Cardiac fibroblast (primary cell): ENCODE measurements at regions not wholly inside any gene's neighbourhood (a gene's known extent, or its start where the extent isn't known, plus 50 kb on each side); places are given as distances from the start of the nearest gene placed in this dataset.

Experiments
- DNase-seq, 2 donors: peaks; one replicate each; pipeline versions ENCODE4 v3.0.0 to v3.0.0-alpha.2; 2010; ENCODE audit warnings: low read depth in 2 of 2
- H3K4me3 ChIP-seq, 2 donors: replicated peaks in 1 of 2; 1 replicate in 1 of 2; 2 replicates in 1 of 2; pipeline ENCODE4 v1.5.1; 2011; ENCODE audit warnings: low read depth in 2 of 2, low read length in 2 of 2, mild to moderate bottlenecking in 2 of 2, moderate library complexity in 1 of 2
- TF ChIP-seq, protein P1 (sequence below): IDR thresholded peaks from one replicate; pipeline ENCODE4 v1.5.1; 2011; ENCODE audit warnings: low read depth, mild to moderate bottlenecking, low read length, inconsistent platforms

DNA sequence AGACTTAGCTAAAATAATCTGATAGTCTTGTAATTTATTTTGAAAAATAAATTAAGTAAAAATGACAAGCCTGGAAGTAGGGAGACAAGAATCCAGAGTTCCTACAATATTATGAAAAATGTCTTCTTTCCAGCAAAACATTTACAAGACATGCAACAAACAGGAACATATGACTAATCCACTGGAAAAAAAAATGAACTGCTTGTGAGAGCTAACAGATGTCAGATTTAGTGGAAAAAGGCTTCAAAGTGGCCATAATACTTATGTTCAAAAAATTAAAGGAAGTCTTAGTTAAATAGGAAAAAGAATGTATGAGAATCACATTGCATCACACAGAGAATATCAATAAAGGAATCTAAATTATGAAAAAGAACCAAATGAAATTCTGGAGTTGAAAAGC is 2082.0 kb upstream of the PCDH20 start:
- H3K4me3 ChIP-seq = no peak overlapping the region
- DNase-seq = peak; percentile 28 to 44
- TF ChIP-seq, protein P1, sequence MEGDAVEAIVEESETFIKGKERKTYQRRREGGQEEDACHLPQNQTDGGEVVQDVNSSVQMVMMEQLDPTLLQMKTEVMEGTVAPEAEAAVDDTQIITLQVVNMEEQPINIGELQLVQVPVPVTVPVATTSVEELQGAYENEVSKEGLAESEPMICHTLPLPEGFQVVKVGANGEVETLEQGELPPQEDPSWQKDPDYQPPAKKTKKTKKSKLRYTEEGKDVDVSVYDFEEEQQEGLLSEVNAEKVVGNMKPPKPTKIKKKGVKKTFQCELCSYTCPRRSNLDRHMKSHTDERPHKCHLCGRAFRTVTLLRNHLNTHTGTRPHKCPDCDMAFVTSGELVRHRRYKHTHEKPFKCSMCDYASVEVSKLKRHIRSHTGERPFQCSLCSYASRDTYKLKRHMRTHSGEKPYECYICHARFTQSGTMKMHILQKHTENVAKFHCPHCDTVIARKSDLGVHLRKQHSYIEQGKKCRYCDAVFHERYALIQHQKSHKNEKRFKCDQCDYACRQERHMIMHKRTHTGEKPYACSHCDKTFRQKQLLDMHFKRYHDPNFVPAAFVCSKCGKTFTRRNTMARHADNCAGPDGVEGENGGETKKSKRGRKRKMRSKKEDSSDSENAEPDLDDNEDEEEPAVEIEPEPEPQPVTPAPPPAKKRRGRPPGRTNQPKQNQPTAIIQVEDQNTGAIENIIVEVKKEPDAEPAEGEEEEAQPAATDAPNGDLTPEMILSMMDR = no peak

DNA sequence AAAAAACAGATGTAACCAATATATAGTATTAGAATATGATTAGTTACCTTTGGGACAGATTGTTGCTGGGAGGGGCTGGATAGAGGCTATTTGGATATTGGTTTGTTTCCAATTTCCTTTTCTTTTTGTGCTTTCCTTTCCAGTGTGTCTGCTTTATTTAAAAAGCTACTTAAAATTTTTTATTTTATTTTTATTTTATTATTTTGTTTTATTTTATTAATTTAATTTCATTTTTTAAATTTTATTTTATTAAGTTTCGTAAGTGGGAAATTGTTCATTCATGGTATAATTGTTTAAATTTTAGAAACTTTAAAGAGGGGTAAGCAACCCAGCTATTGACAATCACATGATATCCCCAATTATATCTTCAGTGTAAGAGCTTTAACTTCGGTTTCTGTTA is 2077.0 kb upstream of the PCDH20 start:
- DNase-seq = no peak
- H3K4me3 ChIP-seq = no peak overlapping the region
- TF ChIP-seq, protein P1 = no peak

DNA sequence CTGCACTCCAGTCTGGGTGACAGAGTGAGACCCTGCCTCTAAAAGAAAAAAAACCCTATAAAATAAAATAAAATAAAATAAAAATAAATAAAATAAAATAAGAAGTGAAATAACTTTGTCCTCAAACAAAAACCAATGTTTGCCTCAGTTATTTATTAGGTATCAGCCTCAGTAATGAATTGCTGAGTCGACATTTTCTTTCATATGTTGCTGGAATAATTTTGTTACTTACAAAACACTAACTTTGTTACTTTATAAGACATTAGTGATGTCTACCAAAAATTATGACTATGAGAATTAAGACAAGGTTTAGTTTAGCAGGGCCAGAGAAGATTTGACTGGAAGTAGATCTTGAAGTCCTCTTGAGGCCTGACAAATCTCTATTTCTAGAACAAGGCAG is 2074.5 kb upstream of the PCDH20 start:
- TF ChIP-seq, protein P1 = no peak
- DNase-seq = no peak
- H3K4me3 ChIP-seq = no peak overlapping the region

DNA sequence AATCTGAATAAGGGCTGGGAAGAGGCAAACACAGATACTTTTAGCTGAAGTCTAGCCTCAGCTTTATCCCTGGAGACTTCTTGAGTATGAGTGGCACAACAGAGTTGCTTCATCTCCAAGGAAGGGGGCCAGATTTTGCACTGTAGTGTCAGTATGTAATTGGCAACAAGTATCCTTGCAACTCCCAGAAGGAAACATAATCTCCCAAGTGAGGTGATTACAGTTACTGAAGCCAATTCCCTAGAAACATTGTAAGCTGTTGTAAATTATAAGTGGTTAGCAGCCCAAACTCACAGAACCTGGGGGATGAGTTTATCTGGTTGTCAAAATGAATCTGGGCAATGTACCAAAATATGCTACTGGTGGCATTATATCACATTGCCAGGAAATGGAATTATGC is 2065.7 kb upstream of the PCDH20 start:
- DNase-seq = peak; percentile 59 to 88
- TF ChIP-seq, protein P1 = no peak
- no peak overlapping the region for H3K4me3 ChIP-seq

DNA sequence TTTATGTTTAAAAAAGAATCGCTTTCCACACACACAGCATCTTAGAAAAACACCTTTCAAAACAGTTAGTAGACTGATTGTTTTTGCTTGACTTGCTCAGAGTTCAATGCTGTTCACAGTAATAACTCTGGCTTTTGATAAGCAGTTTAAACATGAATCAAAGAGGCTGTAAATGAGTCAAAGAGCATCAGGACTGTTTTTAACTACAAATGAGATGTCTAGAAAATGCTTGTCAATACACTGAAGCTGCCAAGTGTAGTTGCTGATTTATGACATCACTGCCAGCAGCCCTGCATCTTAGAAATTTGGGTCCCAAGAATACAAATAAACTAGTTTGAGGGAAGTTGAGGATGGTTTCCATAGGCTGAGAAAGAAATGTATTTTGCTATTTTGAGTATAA is 2057.1 kb upstream of the PCDH20 start:
- TF ChIP-seq, protein P1 = no peak
- DNase-seq = no peak

DNA sequence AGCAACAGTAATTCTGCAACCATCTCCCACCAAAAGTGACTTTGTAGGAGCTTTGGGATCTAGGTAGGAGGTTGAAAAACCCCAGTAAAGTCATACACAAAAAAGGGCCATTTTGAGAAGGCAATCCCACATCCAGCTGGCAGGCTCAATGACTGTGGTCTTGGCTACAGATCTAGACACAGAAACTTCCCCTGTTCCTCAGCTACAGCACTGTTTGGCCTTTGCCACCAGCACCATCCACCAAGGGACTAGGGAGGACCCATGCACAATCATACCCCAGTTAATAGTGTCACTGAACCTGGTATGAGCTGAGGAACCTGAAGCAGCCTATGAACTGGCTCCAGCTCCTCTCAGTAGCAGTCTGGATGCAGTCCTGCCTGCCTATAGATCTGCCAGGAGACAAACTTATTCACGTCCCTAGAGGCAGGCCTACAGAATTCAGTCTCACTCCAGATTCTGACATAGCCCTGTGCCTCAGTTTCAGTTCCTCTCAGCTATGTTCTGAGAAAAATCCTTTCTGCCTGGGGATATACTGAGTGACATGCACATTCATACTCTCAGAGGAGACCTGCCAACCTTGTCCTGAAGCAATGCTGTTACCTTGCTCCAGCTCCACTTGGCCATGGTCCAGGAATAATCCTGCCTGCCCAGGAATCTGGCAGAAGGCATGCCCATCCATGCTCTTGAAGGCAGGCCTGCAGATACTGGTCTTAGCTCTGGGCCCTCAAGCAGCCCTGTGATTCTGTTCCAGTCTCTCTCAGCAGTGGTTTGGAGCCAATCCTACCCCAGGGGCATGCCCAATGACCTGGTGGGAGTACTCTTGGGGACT is 2048.3 kb upstream of the PCDH20 start:
- H3K4me3 ChIP-seq = no peak overlapping the region
- no peak for DNase-seq
- TF ChIP-seq, protein P1 = no peak

More for the DNA sequence above, 2057.1 kb upstream of the PCDH20 start:
- no peak overlapping the region for H3K4me3 ChIP-seq
